ENCODE measurements at regions not wholly inside any gene's neighbourhood (a gene's known extent, or its start where the extent isn't known, plus 50 kb on each side); places are given as distances from the start of the nearest gene placed in this dataset.

DNA sequence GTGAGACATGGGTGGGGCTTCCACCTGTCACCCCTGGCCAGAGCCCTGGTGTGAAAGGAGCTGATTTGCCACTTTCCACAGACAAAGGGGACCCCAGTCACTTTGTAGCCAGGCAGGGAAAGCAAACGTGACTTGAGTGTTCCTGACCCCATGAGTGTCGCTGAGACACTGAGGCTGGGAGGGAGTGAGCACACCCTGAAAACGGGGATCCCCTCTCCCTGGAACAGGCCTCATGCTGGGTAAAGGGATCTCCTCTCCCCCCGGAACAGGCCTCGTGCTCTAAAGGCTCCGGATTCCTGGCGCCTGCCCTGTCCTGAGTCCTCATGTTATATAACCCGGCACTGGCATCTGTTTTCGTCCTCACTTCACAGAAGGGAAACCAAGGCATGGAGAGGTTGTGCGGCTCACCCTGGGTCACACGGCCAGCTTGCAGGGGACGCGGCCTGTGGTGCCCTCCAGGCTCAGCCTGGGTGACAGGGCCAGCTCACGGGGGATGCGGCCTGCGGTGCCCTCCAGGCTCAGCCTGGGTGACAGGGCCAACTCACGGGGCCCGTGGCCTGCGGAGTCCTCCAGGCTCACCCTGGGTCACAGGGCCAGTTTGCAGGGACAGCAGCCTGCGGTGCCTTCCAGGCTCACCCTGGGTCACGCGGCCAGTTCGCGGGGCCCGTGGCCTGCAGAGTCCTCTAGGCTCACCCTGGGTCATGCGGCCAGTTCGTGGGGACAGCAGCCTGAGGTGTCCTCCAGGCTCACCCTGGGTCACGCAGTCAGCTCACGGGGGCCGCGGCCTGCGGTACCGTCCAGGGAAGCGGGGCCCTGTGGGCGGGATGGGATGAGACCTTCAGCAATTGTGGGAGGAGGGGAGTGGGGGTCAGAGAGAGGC lies 104.7 kb downstream of the PDGFA start:
- Histone ChIP-seq H3K79me2 (ENCODE audit: control insufficient read depth, insufficient read depth, low read length, unreplicated experiment) (no peaks in the 10 kb centered on the region), H3K4me1 (ENCODE audit: control insufficient read depth, insufficient read depth, low read length, unreplicated experiment) (no peaks in the 10 kb centered on the region), H3K27ac (ENCODE audit: low read depth, low read length) (no peak overlapping the region), H2AFZ (ENCODE audit: low read length, unreplicated experiment) (no peak overlapping the region), H3K4me3 (ENCODE audit: low read depth, low read length) (no peak overlapping the region), H3K27me3 (ENCODE audit: insufficient read depth, low read length) (0 out of 2 replicates have a peak, but pooled peaks cover 2% of the 10 kb centered on the region), H3K36me3 (ENCODE audit: insufficient read depth, low read length) (no peaks in the 10 kb centered on the region)

DNA sequence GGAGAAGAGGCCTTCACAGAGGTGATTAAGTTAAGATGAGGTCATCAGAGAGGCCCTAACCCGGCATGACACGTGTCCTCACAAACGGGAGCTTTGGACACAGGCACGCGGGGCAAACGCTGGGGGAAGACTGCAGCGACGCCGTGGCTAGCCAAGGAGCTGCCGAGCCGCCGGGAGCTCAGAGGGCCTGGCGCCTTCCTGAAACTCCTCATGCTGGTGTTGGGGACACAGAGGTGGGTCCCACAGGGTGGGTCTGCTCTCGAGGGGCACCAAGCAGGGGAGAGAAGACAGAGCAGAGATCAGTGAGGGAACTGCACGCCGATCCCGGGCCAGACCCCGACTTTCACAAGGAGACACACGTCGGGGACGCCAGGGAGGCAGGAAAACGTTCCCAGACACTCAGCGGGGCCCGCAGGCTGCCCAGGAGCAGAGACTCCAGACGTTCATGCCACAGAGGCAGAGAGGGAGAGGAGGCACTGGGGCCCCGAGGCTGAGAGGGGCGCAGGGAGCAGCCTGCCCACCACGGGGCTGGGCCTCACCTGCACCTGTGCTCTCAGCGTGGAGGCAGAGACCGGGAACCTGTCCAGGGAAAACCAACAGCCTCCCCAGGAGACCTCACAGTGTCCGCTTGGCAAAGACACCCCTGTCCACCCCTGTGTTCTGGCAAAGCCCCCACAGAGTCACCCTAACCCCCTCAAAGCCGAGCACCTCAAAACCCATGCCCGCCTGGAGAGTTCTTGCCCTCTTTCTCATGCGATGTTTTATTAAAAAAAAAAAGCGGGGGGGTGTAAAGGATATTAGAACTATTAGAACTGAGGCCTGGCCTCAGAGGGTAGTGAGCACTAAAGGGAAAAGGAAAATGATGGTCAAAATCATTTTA lies 103.8 kb downstream of the PDGFA start:
- H3K27me3 ChIP-seq (ENCODE audit: insufficient read depth, low read length): no peaks in the 10 kb centered on the region
- H3K4me3 ChIP-seq (ENCODE audit: low read depth, low read length): no peak overlapping the region
- H3K4me1 ChIP-seq (ENCODE audit: control insufficient read depth, insufficient read depth, low read length, unreplicated experiment): no peaks in the 10 kb centered on the region
- H3K79me2 ChIP-seq (ENCODE audit: control insufficient read depth, insufficient read depth, low read length, unreplicated experiment): no peaks in the 10 kb centered on the region
- H3K36me3 ChIP-seq (ENCODE audit: insufficient read depth, low read length): no peaks in the 10 kb centered on the region
- no peak overlapping the region for H3K27ac ChIP-seq (ENCODE audit: low read depth, low read length)
- no peak overlapping the region for H2AFZ ChIP-seq (ENCODE audit: low read length, unreplicated experiment)

DNA sequence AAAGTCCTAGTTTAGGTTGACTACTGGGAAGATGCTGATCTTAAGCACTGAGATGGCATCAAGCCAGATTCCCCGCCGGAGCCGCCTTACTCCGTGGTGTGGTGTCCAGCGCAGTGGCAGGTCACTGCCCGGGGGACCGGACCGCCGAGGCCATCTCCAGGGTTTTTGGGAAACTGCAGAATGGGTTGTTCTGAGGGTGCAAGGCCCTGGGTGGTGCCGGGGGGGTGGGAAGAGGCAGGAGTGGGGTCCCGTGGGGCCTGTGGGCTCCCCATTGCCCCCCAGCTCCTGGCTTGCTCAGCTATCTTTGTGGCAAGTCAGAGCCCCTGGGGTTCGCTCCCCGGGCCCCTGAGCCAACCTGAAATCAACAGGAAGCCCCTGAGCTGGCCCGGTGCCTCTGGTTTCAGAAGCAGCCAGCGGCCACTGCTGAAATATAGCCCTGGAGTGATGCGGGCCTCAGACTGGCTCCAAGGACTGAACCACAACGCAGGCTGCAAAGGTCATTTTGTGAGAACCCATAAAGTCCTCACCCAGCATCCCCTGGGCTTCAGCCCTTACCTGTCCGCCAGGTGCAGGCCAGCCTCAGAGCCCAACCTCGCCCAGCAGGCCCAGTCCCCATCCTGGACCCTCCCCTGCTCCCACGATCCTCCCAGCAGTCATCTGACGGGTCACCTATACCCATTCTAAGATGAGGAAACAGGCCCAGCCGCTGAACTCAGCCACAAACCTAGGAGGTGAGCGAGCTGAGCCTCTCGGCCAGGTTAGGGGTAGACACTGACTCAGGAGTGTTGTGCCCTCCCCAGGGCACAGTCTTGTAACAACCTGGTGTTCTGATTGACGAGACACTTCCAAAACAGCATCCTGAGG lies 102.7 kb downstream of the PDGFA start:
- H3K4me3 ChIP-seq (ENCODE audit: low read depth, low read length): no peak overlapping the region
- no peaks in the 10 kb centered on the region for H3K79me2 ChIP-seq (ENCODE audit: control insufficient read depth, insufficient read depth, low read length, unreplicated experiment)
- H3K36me3 ChIP-seq (ENCODE audit: insufficient read depth, low read length): no peaks in the 10 kb centered on the region
- no peaks in the 10 kb centered on the region for H3K27me3 ChIP-seq (ENCODE audit: insufficient read depth, low read length)
- no peak overlapping the region for H3K27ac ChIP-seq (ENCODE audit: low read depth, low read length)
- H2AFZ ChIP-seq (ENCODE audit: low read length, unreplicated experiment): no peak overlapping the region
- H3K4me1 ChIP-seq (ENCODE audit: control insufficient read depth, insufficient read depth, low read length, unreplicated experiment): no peaks in the 10 kb centered on the region

DNA sequence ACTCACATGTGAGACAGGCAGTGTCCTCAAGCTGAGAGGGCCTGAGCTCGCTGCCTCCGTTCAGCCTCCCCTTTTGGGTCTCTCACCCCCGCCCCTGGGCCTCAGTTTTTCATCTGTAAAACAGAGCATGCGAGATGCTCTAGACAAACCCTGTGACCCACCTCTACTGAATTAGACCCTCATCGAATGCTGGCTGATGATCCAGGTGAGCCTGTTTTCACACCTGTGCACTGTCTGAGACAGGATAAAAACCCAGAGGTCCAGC lies 102.1 kb downstream of the PDGFA start:
- H3K4me3 ChIP-seq (ENCODE audit: low read depth, low read length): no peak overlapping the region
- no peak overlapping the region for H2AFZ ChIP-seq (ENCODE audit: low read length, unreplicated experiment)
- H3K4me1 ChIP-seq (ENCODE audit: control insufficient read depth, insufficient read depth, low read length, unreplicated experiment): no peaks in the 10 kb centered on the region
- no peaks in the 10 kb centered on the region for H3K27me3 ChIP-seq (ENCODE audit: insufficient read depth, low read length)
- H3K36me3 ChIP-seq (ENCODE audit: insufficient read depth, low read length): no peaks in the 10 kb centered on the region
- no peak overlapping the region for H3K27ac ChIP-seq (ENCODE audit: low read depth, low read length)
- no peaks in the 10 kb centered on the region for H3K79me2 ChIP-seq (ENCODE audit: control insufficient read depth, insufficient read depth, low read length, unreplicated experiment)

DNA sequence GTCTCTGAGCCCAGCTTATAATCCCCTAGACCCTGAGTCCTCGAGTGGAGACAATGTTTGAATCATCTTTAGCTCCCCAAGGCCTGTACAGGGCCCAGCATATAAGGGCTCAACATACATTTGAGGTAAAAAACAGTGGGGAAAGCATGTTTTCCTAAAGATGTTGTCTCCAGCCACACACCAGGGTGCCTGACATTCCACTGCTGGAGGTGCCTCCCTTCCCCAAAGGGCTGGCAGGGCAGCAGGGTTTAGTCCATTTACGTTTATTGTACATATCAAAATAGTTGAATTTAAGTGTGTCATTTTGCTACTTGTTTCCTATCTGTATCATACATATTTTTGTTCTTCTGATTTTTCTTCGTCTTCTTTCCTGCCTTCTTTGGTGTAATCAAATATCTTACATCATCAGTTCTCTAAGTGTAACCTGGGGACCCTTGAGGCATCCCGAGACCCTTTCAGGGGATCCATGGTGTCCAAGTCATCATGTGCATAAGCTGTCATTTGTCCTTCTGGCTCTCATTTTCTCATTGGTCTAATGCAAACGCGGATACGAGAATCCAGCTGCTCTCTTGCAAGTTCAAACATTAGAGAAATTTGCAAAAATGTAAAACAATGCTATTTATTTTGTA lies 101.6 kb downstream of the PDGFA start:
- Histone ChIP-seq H3K4me1 (ENCODE audit: control insufficient read depth, insufficient read depth, low read length, unreplicated experiment) (no peaks in the 10 kb centered on the region), H3K79me2 (ENCODE audit: control insufficient read depth, insufficient read depth, low read length, unreplicated experiment) (no peaks in the 10 kb centered on the region), H3K27me3 (ENCODE audit: insufficient read depth, low read length) (no peaks in the 10 kb centered on the region), H3K27ac (ENCODE audit: low read depth, low read length) (no peak overlapping the region), H3K36me3 (ENCODE audit: insufficient read depth, low read length) (no peaks in the 10 kb centered on the region), H3K4me3 (ENCODE audit: low read depth, low read length) (no peak overlapping the region), H2AFZ (ENCODE audit: low read length, unreplicated experiment) (no peak overlapping the region)

DNA sequence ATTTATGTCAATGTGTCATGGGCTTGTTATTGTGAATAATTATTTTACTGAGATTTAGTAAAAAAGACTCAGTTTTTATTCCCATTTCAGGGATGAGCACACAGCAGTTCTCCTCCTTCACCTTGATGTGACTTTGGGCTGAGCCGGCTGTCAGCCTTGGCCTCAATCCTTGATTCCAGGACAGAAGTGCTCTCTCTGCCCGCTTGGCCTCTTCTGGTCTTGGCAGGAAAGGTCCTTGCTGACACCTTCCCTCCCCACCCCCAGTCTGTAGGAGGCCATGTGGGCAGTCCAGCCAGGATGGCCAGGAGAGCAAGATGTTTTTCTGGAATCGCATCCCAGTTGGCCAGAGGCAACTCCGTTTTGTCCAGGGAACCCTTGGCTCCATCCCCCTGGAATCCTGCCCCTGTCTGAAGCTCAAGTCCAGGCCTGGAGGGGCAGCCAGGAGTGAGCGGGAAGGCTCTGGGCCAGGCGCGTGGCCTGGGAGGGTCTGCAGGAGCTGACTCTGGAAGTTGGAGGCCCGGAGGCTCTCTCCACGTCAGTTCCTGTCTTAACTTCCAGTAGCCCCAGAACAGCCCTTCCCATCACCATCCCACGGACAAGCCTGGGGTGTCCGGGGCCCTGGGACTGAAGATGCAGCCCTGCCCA lies 100.9 kb downstream of the PDGFA start:
- no peaks in the 10 kb centered on the region for H3K79me2 ChIP-seq (ENCODE audit: control insufficient read depth, insufficient read depth, low read length, unreplicated experiment)
- H3K27ac ChIP-seq (ENCODE audit: low read depth, low read length): no peak overlapping the region
- H2AFZ ChIP-seq (ENCODE audit: low read length, unreplicated experiment): no peak overlapping the region
- no peaks in the 10 kb centered on the region for H3K36me3 ChIP-seq (ENCODE audit: insufficient read depth, low read length)
- H3K4me3 ChIP-seq (ENCODE audit: low read depth, low read length): no peak overlapping the region
- no peaks in the 10 kb centered on the region for H3K27me3 ChIP-seq (ENCODE audit: insufficient read depth, low read length)
- H3K4me1 ChIP-seq (ENCODE audit: control insufficient read depth, insufficient read depth, low read length, unreplicated experiment): no peaks in the 10 kb centered on the region

DNA sequence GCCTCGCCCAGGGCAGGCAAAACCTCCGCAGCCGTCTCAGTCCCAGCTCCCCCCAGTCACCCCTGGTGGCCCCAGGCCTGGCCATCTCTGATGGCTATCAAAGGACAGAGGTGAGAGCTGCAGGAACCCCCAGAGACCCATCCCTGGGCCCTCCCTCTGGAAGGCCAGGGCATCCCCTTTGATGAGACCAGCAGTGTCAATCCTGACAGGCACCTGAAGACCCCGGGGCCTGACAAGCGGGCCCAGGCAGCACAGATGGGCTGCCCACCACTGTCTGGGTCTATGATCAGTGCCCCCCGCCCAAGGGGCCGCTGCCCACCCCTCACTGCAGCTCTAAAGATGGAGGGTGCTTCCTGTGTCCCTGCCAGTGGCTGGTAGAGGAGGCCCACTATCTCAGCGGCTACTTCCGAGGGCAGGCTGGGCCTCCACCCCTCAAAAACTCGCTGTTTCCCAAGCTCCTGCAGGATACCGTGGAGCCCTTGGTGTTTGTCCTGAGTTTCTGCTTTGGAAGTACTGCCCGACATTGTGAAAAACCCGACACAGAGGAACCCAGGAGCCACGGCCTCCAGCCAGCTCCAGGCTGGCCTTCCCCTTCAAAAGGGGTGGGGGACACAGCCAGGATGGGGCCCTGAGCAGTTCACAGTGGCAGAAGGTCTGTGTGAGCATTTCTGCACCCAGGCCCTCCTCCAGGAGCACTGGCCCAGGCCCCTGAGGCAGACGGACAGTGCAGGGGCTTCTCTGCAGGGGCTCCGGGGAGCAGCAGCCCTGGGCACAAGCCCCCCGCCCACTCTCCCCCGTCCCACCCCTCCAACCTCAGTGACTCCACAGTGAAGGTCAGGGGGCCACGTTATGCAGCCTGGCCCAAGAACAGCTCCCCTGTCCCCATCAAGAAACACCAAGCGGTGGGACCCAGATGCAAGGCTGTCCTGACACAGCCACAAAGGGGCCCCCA lies 99.2 kb downstream of the PDGFA start:
- H3K36me3 ChIP-seq (ENCODE audit: insufficient read depth, low read length): no peaks in the 10 kb centered on the region
- peaks cover 6% of the 10 kb centered on the region for H3K4me1 ChIP-seq (ENCODE audit: control insufficient read depth, insufficient read depth, low read length, unreplicated experiment)
- H3K27ac ChIP-seq (ENCODE audit: low read depth, low read length): no peak overlapping the region
- no peaks in the 10 kb centered on the region for H3K79me2 ChIP-seq (ENCODE audit: control insufficient read depth, insufficient read depth, low read length, unreplicated experiment)
- H3K4me3 ChIP-seq (ENCODE audit: low read depth, low read length): no peak overlapping the region
- H3K27me3 ChIP-seq (ENCODE audit: insufficient read depth, low read length): peaks cover 9% of the 10 kb centered on the region; the same call in 1 of the 2 replicates
- H2AFZ ChIP-seq (ENCODE audit: low read length, unreplicated experiment): no peak overlapping the region

DNA sequence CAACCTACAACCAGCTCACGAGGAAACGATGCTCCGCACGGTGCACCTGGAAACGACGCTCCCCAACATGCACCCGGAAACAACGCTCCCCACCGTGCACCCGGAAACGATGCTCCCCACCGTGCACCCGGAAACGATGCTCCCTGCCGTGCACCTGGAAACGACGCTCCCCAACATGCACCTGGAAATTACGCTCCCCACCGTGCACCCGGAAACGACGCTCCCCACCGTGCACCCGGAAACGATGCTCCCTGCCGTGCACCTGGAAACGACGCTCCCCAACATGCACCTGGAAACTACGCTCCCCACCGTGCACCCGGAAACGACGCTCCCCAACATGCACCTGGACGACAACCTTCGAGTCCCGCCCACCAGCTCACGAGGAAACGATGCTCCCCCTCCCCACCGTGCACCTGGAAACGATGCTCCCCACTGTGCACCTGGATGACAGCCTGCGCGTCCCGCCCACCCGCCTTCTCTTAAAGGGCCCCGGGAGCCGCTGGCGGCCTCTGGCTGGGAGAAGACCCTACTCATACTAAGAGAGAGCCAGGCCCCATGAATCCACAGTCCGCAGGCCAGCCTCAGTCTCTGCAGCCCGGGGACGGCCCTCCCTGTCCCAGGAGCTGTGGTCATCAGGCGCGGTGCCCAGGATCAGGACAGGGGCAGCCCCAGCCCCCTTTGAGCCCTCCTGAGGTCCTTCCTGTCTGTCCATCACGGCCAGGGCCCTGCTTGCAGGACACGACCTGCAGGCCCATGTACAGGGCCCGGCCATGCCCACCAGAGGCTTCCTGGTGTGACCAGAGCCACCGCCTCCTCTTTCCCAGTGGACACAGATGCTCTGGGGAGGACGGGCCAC lies 98.3 kb downstream of the PDGFA start:
- Histone ChIP-seq H3K4me1 (ENCODE audit: control insufficient read depth, insufficient read depth, low read length, unreplicated experiment) (peaks cover 6% of the 10 kb centered on the region), H3K27ac (ENCODE audit: low read depth, low read length) (no peak overlapping the region), H2AFZ (ENCODE audit: low read length, unreplicated experiment) (no peak overlapping the region), H3K4me3 (ENCODE audit: low read depth, low read length) (no peak overlapping the region), H3K79me2 (ENCODE audit: control insufficient read depth, insufficient read depth, low read length, unreplicated experiment) (no peaks in the 10 kb centered on the region), H3K27me3 (ENCODE audit: insufficient read depth, low read length) (peaks cover 15% of the 10 kb centered on the region), H3K36me3 (ENCODE audit: insufficient read depth, low read length) (no peaks in the 10 kb centered on the region)
